ENCODE measurements at regions not wholly inside any gene's neighbourhood (a gene's known extent, or its start where the extent isn't known, plus 50 kb on each side); places are given as distances from the start of the nearest gene placed in this dataset.

DNA sequence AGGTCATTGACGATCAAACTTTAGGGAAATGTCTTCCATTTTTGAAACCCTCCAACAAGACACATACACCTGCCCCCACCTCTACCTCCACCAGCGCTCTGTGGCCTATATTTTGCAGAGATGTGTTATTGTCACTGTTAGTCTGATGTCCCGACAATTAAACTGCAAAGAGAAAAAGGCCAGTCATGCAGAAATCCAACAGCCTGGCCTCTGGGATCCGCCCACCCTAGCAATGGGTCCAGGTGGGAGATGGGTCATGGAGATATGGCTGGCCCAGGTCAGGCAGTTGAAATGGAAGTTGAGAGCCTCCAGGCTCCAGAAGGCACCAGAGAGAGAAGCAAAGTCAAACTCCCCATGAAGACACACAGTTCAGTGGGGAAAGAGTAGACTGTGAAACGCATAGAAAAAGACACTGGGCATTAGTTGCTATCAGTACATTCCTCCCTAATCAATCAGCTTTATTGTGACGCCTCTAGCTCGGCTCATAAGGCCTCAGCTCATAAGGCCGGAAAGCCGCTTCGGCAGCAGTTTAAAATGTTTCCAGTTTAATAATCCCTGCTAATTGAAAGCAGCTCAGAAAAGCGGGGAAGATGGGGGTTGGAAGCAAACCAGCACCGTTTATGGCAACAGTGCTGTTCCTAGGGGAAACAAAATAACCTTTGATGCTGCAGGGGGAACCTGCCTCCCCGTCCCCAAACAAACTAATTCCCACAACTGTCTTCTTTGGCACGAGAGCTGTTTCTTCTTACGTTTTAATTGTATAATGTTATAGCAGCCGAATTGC is 239.7 kb upstream of the ZNF507 start:
- no peak for TF ChIP-seq POLR2A (IDR thresholded peaks at IDR 0.05; ENCODE audit: low read depth, low read length)
- TF ChIP-seq SMC3 (IDR thresholded peaks at IDR 0.05; ENCODE audit: low read depth, low read length), result no peak

Measured in IMR-90 (cell line).